NCI-H128 (cell line): ENCODE measurements at regions not wholly inside any gene's neighbourhood (a gene's known extent, or its start where the extent isn't known, plus 50 kb on each side); places are given as distances from the start of the nearest gene placed in this dataset.

Source experiments
- DNase-seq: peaks from one replicate; lab custom pipeline; 2025; ENCODE audit not compliant: unreplicated experiment; lab: John Stamatoyannopoulos, UW

DNA sequence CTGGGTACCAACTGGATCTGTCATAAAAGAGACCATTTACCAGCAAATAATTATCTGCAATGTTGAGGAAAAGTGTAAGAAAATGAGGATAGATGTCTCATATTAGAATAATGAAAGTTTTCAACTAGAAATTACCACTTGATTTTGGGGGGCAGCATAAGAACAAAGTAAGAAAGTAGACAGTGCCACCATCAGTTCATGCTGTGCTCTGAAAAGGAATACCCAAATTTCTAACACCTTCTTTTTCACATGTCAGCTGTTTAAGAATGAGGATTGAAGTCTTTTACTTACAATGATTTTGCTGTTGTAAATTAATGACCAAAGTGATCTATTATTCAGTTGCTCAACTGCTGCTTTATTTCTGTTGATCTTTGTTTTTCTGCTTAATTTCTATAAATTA, 578.3 kb downstream of the ETV1 start:
- no peak for DNase-seq

GRCh38 chr7:13411636-13412035, 577.8 kb downstream of the ETV1 start:
- DNase-seq, result no peak

- no peak for DNase-seq
Observed at GRCh38 chr7:13414181-13414580, 575.3 kb downstream of the ETV1 start.

DNA sequence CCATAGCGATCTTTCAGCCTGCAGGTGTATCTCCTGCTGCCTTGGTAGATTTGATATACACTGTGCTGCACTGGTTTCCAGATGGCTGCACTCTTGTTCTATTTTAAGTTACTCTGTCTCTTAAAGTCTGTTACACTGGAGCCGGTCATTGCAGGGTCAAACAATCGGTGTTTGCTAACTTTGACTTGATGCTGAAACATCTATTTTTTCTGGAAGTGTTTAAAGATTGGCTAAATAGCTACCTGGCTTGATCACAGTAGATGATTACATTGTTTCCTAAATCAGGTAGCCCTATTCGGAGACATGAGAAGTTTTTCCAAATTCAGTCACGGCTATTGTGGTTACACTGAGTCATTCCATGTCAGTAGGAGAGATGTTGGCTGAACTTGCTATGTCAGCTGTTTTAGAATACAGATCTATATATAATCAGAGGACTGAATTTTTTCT, 574.8 kb downstream of the ETV1 start:
- no peak for DNase-seq

GRCh38 chr7:13416071-13416470, 573.4 kb downstream of the ETV1 start:
- no peak for DNase-seq

GRCh38 chr7:13416544-13416943, 572.9 kb downstream of the ETV1 start:
- no peak for DNase-seq

- DNase-seq, result no peak
Observed at GRCh38 chr7:13420726-13421125, 568.7 kb downstream of the ETV1 start.

- no peak for DNase-seq
Observed at GRCh38 chr7:13421776-13422175, 567.7 kb downstream of the ETV1 start.

DNA sequence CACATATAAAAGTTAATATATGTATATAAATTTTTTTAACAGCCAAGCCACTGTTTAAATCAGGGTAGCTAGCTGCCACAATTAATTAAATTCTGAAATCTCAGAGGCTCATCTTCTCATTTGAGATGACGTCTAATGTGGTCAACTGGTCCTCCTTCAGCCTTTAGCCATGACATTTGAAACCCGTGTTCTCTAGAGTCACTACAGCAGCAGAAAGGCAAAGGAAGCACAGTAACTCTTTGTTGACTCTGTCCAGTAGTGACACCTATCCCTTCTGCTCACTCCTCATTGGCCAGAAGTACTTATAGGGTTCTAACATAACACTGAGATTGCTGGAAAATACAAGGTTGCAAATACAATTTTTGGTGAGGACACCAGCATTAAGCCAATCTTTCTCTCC, 555.5 kb downstream of the ETV1 start:
- no peak for DNase-seq

GRCh38 chr7:13442226-13442625, 547.2 kb downstream of the ETV1 start:
- DNase-seq, result no peak

DNA sequence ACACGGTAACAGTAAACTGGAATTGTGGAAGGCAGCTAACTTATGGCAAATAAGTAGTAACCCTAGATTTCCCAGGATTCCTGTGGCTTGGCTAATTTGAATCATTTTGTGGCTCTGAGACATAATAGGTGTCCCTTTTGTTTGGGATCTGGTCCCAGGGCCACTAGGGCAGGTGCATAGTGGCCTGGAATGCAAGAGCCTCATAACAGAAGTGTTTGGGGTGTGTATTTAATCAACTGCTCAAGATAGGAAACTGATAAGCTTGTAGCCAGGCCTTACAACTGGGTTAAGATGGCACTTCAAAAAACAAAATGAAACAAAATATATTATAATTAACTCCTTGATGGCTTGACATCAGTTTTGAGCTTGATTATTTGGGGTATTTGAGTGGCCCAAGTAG, 541.8 kb downstream of the ETV1 start:
- no peak for DNase-seq

DNA sequence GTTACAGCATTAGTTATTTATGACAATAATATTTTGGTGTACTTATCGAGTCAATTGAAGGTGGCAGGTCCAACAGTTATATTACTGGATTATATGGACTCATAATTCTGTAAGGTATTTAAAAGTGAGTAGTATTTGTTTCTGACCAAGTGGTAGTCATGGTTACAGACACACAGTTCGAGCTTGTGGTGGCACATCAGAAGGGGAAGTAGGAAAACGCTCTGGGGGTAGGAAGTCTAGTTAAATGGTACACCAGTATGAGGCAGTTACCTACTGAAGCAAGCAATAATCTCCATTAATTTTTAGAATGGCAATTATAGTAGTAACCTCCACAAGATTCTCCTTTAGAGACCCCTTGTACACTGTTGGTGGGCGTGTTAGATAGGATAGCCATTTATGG, 541.2 kb downstream of the ETV1 start:
- no peak for DNase-seq

GRCh38 chr7:13449460-13449859, 540.0 kb downstream of the ETV1 start:
- no peak for DNase-seq

DNA sequence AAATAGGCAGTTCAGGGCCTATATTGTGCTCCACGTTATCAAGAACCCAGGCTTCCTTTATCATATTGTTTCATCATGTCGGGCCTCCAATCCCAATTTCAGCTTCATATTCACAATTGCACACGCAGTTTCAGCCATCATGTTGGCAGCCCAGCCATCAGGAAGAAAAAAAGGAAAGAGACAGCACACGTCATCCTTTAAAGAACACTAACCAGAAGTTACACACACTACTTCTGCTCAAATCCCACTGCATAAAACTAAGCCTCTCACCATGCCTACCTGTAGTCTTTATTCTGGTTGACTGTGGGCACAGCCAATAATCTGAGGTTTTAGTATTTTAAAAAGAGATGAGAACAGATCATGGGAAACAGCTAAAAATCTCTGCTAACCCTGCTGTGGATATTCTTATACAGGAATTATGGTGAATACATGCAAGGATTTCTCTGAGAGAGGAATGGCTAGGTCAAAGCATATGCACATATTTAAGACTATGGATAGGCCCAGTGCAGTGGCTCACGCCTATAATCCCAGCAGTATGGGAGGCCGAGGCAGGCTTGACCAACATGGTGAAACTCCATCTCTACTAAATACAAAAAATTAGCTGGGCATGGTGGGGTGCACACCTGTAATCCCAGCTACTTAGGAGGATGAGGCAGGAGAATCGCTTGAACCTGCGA, 534.4 kb downstream of the ETV1 start:
- no peak for DNase-seq

DNA sequence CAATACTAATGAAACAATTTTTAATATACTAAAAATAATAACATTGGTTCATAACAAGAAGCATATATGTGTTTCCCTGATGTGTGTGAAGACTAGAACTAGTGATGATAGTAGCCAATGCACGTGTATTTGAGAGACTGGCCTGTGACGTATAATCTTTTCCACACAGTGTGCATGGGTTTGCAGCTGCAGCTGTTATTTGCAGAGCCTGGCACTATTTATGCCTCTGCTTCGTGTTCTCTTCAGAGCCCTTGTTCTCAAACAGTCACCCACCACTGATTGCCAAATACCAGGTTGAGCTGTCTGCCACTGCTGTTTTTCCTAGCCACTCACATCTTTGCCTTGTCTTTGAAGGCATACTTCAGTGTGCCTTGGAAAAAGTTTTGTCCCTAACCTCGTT, 531.7 kb downstream of the ETV1 start:
- DNase-seq, result no peak

- no peak for DNase-seq
Observed at GRCh38 chr7:13466874-13467547, 522.5 kb downstream of the ETV1 start.

DNA sequence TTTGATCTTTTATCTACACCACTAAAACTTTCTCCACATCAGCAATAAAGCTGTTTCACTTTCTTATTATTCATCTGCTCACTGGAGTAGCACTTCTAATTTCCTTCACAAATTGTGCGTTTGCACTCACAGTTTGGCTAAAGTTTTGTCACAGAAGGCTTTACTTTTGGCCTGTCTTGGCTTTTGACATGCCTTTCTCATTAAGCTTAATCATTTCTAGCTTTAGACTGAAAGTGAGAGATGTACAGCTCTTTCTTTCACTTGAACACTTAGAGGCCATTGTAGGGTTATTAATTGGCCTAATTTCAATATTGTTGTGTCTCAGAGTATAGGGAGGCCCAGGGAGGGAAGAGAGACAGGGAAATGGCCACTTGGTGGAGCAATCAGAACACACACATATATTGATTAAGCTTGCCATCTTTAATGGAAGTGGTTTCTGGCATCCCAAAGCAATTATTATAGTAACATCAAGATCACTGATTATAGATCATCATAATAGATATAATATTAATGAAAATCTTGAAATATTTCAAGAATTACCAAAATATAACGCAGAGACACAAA, 512.5 kb downstream of the ETV1 start:
- no peak for DNase-seq

DNA sequence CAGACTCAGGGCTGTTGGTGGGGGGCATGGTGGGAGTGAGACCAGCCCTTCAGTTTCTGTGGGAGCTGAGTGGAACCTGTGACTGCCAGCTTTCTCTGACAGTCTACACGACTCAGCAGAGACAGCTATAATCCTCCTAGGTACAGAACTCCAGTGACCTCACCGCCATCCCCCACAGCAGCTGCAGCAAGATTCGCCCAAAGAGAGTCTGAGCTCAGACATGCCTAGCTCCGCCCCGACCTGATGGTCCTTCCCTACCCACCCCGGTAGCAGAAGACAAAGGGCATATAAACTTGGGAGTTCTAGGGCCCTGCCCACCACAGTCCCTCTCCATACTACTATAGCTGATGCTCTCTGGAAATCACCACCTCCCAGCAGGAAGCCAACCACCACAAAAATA, 500.1 kb downstream of the ETV1 start:
- no peak for DNase-seq

GRCh38 chr7:13496976-13497375, 492.5 kb downstream of the ETV1 start:
- DNase-seq, result no peak

DNA sequence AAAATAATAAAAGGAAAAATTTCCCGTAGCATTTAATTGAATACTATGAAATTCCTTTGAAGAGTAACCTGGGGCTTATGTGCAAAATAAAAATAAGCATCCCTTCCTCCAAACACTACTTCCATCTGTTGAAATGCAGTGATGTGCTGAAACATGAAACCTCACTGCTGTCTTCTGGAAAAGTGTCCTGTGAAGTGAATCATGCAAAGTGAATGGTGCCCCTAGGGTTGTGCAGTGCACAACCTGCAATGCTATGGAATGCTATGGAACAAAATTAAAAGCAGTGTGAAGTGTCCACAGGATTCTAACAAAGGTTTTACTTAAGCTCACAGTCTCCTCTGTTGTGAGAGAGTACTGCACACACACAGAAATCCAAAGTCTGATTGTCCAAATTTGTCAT, 480.9 kb downstream of the ETV1 start:
- DNase-seq, result no peak

DNA sequence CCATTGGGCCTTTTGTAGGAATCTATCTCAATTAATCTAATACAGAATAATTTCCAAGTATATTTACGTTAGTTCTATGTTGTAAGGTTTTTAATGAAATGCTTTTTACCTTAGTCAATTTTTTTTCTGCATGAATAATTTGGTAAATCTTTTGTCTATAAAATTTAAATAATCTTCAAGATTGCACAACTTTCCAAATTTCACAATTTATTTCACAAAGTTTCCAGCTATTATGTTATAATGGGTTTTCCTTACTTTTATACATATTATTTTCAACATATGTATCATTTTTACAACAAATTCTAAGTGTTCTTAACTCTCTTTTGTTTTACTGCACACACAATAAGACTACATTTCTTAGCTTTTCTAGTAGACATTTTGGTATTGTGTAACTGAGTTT, 470.7 kb downstream of the ETV1 start:
- DNase-seq, result no peak

DNA sequence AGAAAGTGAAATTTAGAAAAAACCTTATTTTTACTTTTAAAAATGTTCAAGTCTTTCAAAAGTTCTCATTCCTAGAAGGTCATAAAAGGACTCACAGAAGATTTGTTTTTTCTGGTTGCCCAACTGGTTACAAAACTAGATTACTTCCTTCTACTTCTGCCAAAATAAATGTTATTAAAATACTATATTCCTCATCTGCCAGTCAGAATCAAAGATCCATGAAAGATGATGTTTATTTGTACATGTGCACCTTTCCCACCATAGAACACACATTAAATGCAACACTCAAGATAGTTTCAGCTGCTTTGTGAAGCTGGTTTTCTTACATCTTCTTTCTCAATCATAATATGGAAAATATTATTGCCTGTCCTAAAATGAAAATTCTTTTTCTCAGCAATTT, 465.4 kb downstream of the ETV1 start:
- DNase-seq, result no peak
